Upper lobe of left lung (tissue), 4 donors: ENCODE measurements at regions not wholly inside any gene's neighbourhood (a gene's known extent, or its start where the extent isn't known, plus 50 kb on each side); places are given as distances from the start of the nearest gene placed in this dataset.

Experiments
- POLR2A ChIP-seq, 4 donors: fragments of 450-650 bp; IDR thresholded peaks; one replicate each; pipeline ENCODE4 v1.5.1; 2016 to 2017; ENCODE audit warnings: antibody characterized with exemption in 4 of 4, mild to moderate bottlenecking in 2 of 4
- TF ChIP-seq, protein P1 (sequence below), 6 experiments: fragments of 450-650 bp in 4 of 6; fragments of 200-600 bp in 2 of 6; sonication (generic) in 2 of 6; IDR thresholded peaks; one replicate each; pipeline ENCODE4 v1.5.1; 2016 to 2019; ENCODE audit warnings: antibody characterized with exemption in 6 of 6

DNA sequence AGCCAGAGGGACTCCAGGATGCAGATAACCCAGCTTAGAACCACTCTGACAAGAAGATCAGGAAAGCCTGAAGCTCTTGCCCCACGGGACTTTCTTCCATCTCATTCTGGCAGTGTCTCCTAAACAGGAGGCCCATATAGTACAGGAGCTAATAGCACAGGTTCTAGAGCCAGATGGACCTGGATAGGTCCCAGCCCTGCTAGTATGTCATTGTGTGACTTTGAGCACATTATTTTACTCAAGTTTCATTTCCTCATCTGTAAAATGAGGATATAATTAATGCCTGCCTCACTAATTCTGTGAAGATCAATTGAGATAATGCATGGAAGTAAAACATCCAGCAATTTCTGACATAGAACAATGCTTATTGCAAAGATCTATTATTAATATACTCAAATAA lies 66.5 kb upstream of the GZMB start:
- TF ChIP-seq, protein P1, sequence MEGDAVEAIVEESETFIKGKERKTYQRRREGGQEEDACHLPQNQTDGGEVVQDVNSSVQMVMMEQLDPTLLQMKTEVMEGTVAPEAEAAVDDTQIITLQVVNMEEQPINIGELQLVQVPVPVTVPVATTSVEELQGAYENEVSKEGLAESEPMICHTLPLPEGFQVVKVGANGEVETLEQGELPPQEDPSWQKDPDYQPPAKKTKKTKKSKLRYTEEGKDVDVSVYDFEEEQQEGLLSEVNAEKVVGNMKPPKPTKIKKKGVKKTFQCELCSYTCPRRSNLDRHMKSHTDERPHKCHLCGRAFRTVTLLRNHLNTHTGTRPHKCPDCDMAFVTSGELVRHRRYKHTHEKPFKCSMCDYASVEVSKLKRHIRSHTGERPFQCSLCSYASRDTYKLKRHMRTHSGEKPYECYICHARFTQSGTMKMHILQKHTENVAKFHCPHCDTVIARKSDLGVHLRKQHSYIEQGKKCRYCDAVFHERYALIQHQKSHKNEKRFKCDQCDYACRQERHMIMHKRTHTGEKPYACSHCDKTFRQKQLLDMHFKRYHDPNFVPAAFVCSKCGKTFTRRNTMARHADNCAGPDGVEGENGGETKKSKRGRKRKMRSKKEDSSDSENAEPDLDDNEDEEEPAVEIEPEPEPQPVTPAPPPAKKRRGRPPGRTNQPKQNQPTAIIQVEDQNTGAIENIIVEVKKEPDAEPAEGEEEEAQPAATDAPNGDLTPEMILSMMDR (IDR thresholded peaks at IDR 0.05), result no peak
- TF ChIP-seq POLR2A (IDR thresholded peaks at IDR 0.05), result no peak
